ENCODE measurements at regions not wholly inside any gene's neighbourhood (a gene's known extent, or its start where the extent isn't known, plus 50 kb on each side); places are given as distances from the start of the nearest gene placed in this dataset.

DNA sequence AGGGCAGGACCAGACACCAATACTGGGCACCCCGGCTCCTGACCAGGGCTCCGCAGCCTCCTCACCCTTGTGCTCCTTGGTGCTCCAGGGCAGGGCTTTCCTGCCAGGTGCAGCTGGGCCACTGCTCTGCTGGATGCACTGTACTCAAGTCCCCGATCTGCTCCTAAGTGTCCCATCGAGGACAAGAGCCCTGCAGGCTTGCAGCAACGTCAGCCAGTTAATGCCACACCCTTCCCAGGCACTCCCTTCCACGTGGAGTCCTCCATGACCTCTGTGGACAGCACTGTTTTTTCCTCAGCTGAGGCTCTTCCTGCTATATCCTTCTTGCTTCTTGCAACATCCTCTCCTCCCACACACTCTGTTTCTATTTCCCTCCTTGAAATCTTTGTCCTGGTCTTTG lies 94.0 kb upstream of the NGF start:
- no peak for TF ChIP-seq CTCF (tag by site-specific recombination; IDR thresholded peaks at IDR 0.05)
- TF ChIP-seq ZNF175 (tag by site-specific recombination; IDR thresholded peaks at IDR 0.05): no peak
- TF ChIP-seq ZNF624 (tag by site-specific recombination; IDR thresholded peaks at IDR 0.05): no peak
- no peak for TF ChIP-seq ZNF785 (tag by site-specific recombination; IDR thresholded peaks at IDR 0.05)
- no peak for TF ChIP-seq ZNF274 (IDR thresholded peaks at IDR 0.05; ENCODE audit: low read length)
- no peak for TF ChIP-seq ZNF274 (tag by site-specific recombination; IDR thresholded peaks at IDR 0.05; ENCODE audit: borderline replicate concordance)
- TF ChIP-seq ZSCAN18 (tag by site-specific recombination; IDR thresholded peaks at IDR 0.05): no peak
